GM12891 (cell line): ENCODE measurements at regions not wholly inside any gene's neighbourhood (a gene's known extent, or its start where the extent isn't known, plus 50 kb on each side); places are given as distances from the start of the nearest gene placed in this dataset.

Experiments
- PAX5 ChIP-seq: IDR thresholded peaks from 2 replicates; pipeline ENCODE4 v1.6.1; 2011; ENCODE audit warnings: low read length, moderate library complexity, mild to moderate bottlenecking; ENCODE audit not compliant: insufficient read depth, severe bottlenecking
- POLR2A ChIP-seq: IDR thresholded peaks from 2 replicates; pipeline ENCODE4 v1.6.1; 2011; ENCODE audit warnings: low read depth, low read length, control low read depth
- POLR2AphosphoS5 ChIP-seq: IDR thresholded peaks from 2 replicates; pipeline ENCODE4 v1.6.1; 2011; ENCODE audit warnings: low read depth, low read length, control low read depth
- SPI1 ChIP-seq: IDR thresholded peaks from 2 replicates; pipeline ENCODE4 v1.6.1; 2011; ENCODE audit warnings: low read depth, low read length, control low read depth

DNA sequence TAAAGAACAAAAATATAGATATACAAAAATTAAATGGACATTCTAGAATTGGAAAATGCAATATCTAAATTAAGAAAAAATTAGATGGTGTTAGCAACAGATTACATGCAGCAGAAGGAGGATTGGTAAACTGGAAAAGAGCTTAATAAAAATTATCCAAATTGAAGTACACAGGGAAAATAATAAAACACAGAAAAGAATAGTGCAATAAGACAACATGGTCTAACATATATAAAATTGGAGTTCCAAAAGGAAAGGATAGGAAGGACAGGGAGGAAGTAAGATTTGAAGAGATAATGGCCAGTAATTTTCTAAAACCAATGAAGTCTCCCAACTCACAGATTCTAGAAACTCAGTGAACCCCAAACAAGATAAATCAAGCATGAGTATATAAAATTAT lies 194.5 kb downstream of the TBX18 start:
- TF ChIP-seq POLR2AphosphoS5 (no peak), PAX5 (no peak), POLR2A (no peak), SPI1 (no peak)
